SK-N-SH (cell line): ENCODE measurements at regions not wholly inside any gene's neighbourhood (a gene's known extent, or its start where the extent isn't known, plus 50 kb on each side); places are given as distances from the start of the nearest gene placed in this dataset.

ENCODE experiments used
- CTCF ChIA-PET: fragments of 300-600, 350-600 bp; formaldehyde crosslinking; extraction: SDS; loops from one replicate; lab custom pipeline; 2021; lab: Yijun Ruan, JAX
- POLR2A ChIA-PET: fragments of 350-600 bp; sonication (Branson Sonifier 250); formaldehyde crosslinking; extraction: SDS; loops from one replicate; lab custom pipeline; 2020; ENCODE audit warnings: antibody characterized with exemption, inconsistent platforms; lab: Yijun Ruan, JAX
- DNase-seq: peaks from one replicate; pipeline ENCODE4 v3.0.0; 2012
- H2AFZ ChIP-seq: fragments of 200-600 bp; sonication (generic); 2 replicates; pipeline ENCODE4 v1.8.1; 2016; ENCODE audit warnings: antibody characterized with exemption, mild to moderate bottlenecking, low read depth
- H3F3A ChIP-seq: fragments of 200-600 bp; sonication (generic); replicated peaks from 2 replicates; pipeline ENCODE3; 2016; ENCODE audit warnings: antibody characterized with exemption, mild to moderate bottlenecking; ENCODE audit not compliant: insufficient read depth
- H3K27ac ChIP-seq, 2 experiments: fragments of 200-500 bp in 1 of 2; fragments of 200-600 bp in 1 of 2; sonication (Bioruptor generic) in 1 of 2; sonication (generic), shearing (Covaris generic) in 1 of 2; 2 replicates each; pipeline versions ENCODE4 v1.5.1 to v1.6.1; 2014 to 2016; ENCODE audit warnings: low read depth in 2 of 2, inconsistent platforms in 1 of 2, low read length in 1 of 2, mild to moderate bottlenecking in 1 of 2, mixed read lengths in 1 of 2
- H3K27me3 ChIP-seq: fragments of 200-600 bp; sonication (generic), shearing (Covaris generic); 2 replicates; pipeline ENCODE4 v1.6.1; 2016; ENCODE audit warnings: mixed run types; ENCODE audit not compliant: insufficient read depth
- H3K36me3 ChIP-seq, 2 experiments: fragments of 200-500 bp in 1 of 2; fragments of 200-600 bp in 1 of 2; sonication (Bioruptor generic) in 1 of 2; sonication (generic) in 1 of 2; replicated peaks in 1 of 2; 2 replicates each; pipeline versions ENCODE3 to v1.5.1; 2014 to 2016; ENCODE audit warnings: low read length in 1 of 2, mild to moderate bottlenecking in 1 of 2; ENCODE audit not compliant: insufficient read depth in 2 of 2, control insufficient read depth in 1 of 2
- H3K4me1 ChIP-seq, 2 experiments: fragments of 200-500 bp in 1 of 2; fragments of 200-600 bp in 1 of 2; sonication (Bioruptor generic) in 1 of 2; sonication (generic), shearing (Covaris generic) in 1 of 2; 2 replicates each; pipeline versions ENCODE4 v1.5.1 to v1.6.1; 2014 to 2016; ENCODE audit warnings: low read depth in 1 of 2, low read length in 1 of 2, mixed run types in 1 of 2; ENCODE audit not compliant: insufficient read depth in 2 of 2, control insufficient read depth in 1 of 2
- H3K4me2 ChIP-seq: fragments of 200-600 bp; sonication (generic), shearing (Covaris generic); 2 replicates; pipeline ENCODE4 v1.6.1; 2017; ENCODE audit warnings: mixed run types
- H3K4me3 ChIP-seq, 2 experiments: fragments of 200-500 bp in 1 of 2; fragments of 200-600 bp in 1 of 2; sonication (Bioruptor generic) in 1 of 2; sonication (generic), shearing (Covaris generic) in 1 of 2; 2 replicates each; pipeline versions ENCODE4 v1.5.1 to v1.8.1; 2014 to 2016; ENCODE audit warnings: low read depth in 2 of 2, inconsistent platforms in 1 of 2, low read length in 1 of 2, mild to moderate bottlenecking in 1 of 2, mixed read lengths in 1 of 2, moderate library complexity in 1 of 2
- H3K79me2 ChIP-seq: fragments of 200-600 bp; sonication (generic); 2 replicates; pipeline ENCODE4 v1.8.1; 2017; ENCODE audit warnings: mild to moderate bottlenecking; ENCODE audit not compliant: insufficient read depth
- H3K9ac ChIP-seq: fragments of 200-600 bp; sonication (generic); 2 replicates; pipeline ENCODE4 v1.6.1; 2017; ENCODE audit warnings: mixed run types
- H3K9me2 ChIP-seq: fragments of 200-600 bp; sonication (generic); 2 replicates; pipeline ENCODE4 v1.6.1; 2017; ENCODE audit warnings: mixed run types
- H3K9me3 ChIP-seq: fragments of 200-600 bp; sonication (generic); 2 replicates; pipeline ENCODE4 v1.6.1; 2017; ENCODE audit warnings: mixed run types, mild to moderate bottlenecking, moderate library complexity
- H4K20me1 ChIP-seq: fragments of 200-600 bp; sonication (generic); 2 replicates; pipeline ENCODE4 v1.6.1; 2017; ENCODE audit warnings: mild to moderate bottlenecking, mixed run types; ENCODE audit not compliant: insufficient read depth
- CTCF ChIP-seq: fragments of 200-600 bp; sonication (generic); IDR thresholded peaks from 2 replicates; pipeline ENCODE4 v1.6.1; 2017; ENCODE audit warnings: antibody characterized with exemption, mild to moderate bottlenecking, moderate library complexity
- EZH2phosphoT487 ChIP-seq: fragments of 200-600 bp; sonication (generic); IDR thresholded peaks from 2 replicates; pipeline ENCODE4 v1.6.1; 2017; ENCODE audit warnings: low read depth, mixed run types, mild to moderate bottlenecking, antibody characterized with exemption, moderate library complexity, borderline replicate concordance
- JUND ChIP-seq: IDR thresholded peaks from 2 replicates; pipeline ENCODE4 v1.4.0; 2012
- MEF2A ChIP-seq: IDR thresholded peaks from 2 replicates; pipeline ENCODE4 v1.4.0; 2012; ENCODE audit warnings: low read depth, borderline replicate concordance
- NRF1 ChIP-seq: IDR thresholded peaks from 2 replicates; pipeline ENCODE4 v1.6.1; 2012; ENCODE audit warnings: low read depth, mild to moderate bottlenecking, low read length
- PBX3 ChIP-seq: IDR thresholded peaks from 2 replicates; pipeline ENCODE4; 2012
- RAD21 ChIP-seq: IDR thresholded peaks from 2 replicates; pipeline ENCODE4 v1.6.1; 2012; ENCODE audit warnings: mild to moderate bottlenecking, low read length
- REST ChIP-seq: IDR thresholded peaks from 2 replicates; pipeline ENCODE4 v1.6.1; 2012; ENCODE audit warnings: mild to moderate bottlenecking, low read depth, low read length, moderate library complexity
- RXRA ChIP-seq: IDR thresholded peaks from 2 replicates; pipeline ENCODE4 v1.4.0; 2012; ENCODE audit warnings: low read depth, mild to moderate bottlenecking, borderline replicate concordance
- SIN3A ChIP-seq: IDR thresholded peaks from 2 replicates; pipeline ENCODE4 v1.6.1; 2012; ENCODE audit warnings: low read depth, mild to moderate bottlenecking, low read length, moderate library complexity, borderline replicate concordance
- TCF12 ChIP-seq: IDR thresholded peaks from 2 replicates; pipeline ENCODE4 v1.4.0; 2012
- TEAD4 ChIP-seq: IDR thresholded peaks from 2 replicates; pipeline ENCODE4 v1.4.0; 2012; ENCODE audit warnings: mild to moderate bottlenecking, borderline replicate concordance; ENCODE audit not compliant: insufficient read depth
- USF2 ChIP-seq: fragments of 150-350 bp; IDR thresholded peaks from 2 replicates; pipeline ENCODE4 v1.6.1; 2017; ENCODE audit warnings: antibody characterized with exemption, low read length, low read depth, borderline replicate concordance
- WGBS: methylation state at CpG from one replicate; pipeline ENCODE4 v1.1.6; 2017; ENCODE audit warnings: low lambda C conversion rate; 5-methylcytosine and 5-hydroxymethylcytosine counted together

- ChIA-PET CTCF (interaction anchor here (0.8 to 2.6 kb wide), 7 partner anchors 11 to 339 kb away, joined by 3 to 11 read pairs (median 3); partner anchors contain the start of gene CYP1B1), POLR2A (no interaction called here)
- no peaks in the 10 kb centered on the region for H3K9me3 ChIP-seq
- H3K9me2 ChIP-seq, result no peaks in the 10 kb centered on the region
- no peak overlapping the region for H3K9ac ChIP-seq
- no peak for DNase-seq
- H4K20me1 ChIP-seq, result no peaks in the 10 kb centered on the region
- no peak overlapping the region for H3K27ac ChIP-seq
- H3K4me3 ChIP-seq, result no peak overlapping the region
- no peaks in the 10 kb centered on the region; the same call in 1 of the 2 replicates for H3K27me3 ChIP-seq
- H2AFZ ChIP-seq, result no peak overlapping the region
- no peaks in the 10 kb centered on the region for H3K79me2 ChIP-seq
- no peaks in the 10 kb centered on the region for H3K36me3 ChIP-seq
- H3F3A ChIP-seq, result no peaks in the 10 kb centered on the region
- whole genome bisulfite sequencing, result 57% methylated on average over 4 of the region's 4 CpGs
- H3K4me2 ChIP-seq, result no peak overlapping the region
- no peak for TF ChIP-seq USF2
- TF ChIP-seq RXRA, result no peak
- TF ChIP-seq MEF2A, result no peak
- no peak for TF ChIP-seq TEAD4
- no peak for TF ChIP-seq SIN3A
- TF ChIP-seq TCF12, result no peak
- no peak for TF ChIP-seq JUND
- no peak for TF ChIP-seq RAD21
- no peak for TF ChIP-seq NRF1
- TF ChIP-seq PBX3, result no peak
- peaks cover 0 to 2% of the 10 kb centered on the region in 2 experiments; a peak in 2 of 4 replicates for H3K4me1 ChIP-seq
Measured at GRCh38 chr2:38230756-38231155, 146.3 kb downstream of the ATL2 start.

GRCh38 chr2:38228753-38229152 lies 148.3 kb downstream of the ATL2 start:
- no peaks in the 10 kb centered on the region for H3K9me2 ChIP-seq
- H3K36me3 ChIP-seq, result no peaks in the 10 kb centered on the region
- H3K4me1 ChIP-seq, result peaks cover 0 to 2% of the 10 kb centered on the region in 2 experiments; a peak in 2 of 4 replicates
- H3K9me3 ChIP-seq, result no peaks in the 10 kb centered on the region
- H4K20me1 ChIP-seq, result no peaks in the 10 kb centered on the region
- H3K79me2 ChIP-seq, result no peaks in the 10 kb centered on the region
- TF ChIP-seq REST (no peak), EZH2phosphoT487 (no peak), RXRA (no peak), CTCF (no peak)
- POLR2A ChIA-PET, result no interaction called here
- no peak overlapping the region for H3K27ac ChIP-seq
- H2AFZ ChIP-seq, result no peak overlapping the region
- H3F3A ChIP-seq, result no peaks in the 10 kb centered on the region
- no peak for DNase-seq
- no peaks in the 10 kb centered on the region for H3K27me3 ChIP-seq
- H3K4me3 ChIP-seq, result no peak overlapping the region
- CTCF ChIA-PET, result interaction anchor here (1.1 to 2.2 kb wide), 3 partner anchors 17 to 152 kb away, joined by 4 to 5 read pairs (median 5); partner anchors contain the start of gene CYP1B1
- no peak overlapping the region for H3K4me2 ChIP-seq
- no peak overlapping the region for H3K9ac ChIP-seq
